NCI-H2029 (cell line): ENCODE measurements at regions not wholly inside any gene's neighbourhood (a gene's known extent, or its start where the extent isn't known, plus 50 kb on each side); places are given as distances from the start of the nearest gene placed in this dataset.
"Not testable (repeated sequence)": the region's sequence is repeated elsewhere in the genome, so short reads cannot be mapped to it uniquely, and the experiment has no call there.

ENCODE experiments used
- DNase-seq: peaks from one replicate; lab custom pipeline; 2025; lab: John Stamatoyannopoulos, UW

DNA sequence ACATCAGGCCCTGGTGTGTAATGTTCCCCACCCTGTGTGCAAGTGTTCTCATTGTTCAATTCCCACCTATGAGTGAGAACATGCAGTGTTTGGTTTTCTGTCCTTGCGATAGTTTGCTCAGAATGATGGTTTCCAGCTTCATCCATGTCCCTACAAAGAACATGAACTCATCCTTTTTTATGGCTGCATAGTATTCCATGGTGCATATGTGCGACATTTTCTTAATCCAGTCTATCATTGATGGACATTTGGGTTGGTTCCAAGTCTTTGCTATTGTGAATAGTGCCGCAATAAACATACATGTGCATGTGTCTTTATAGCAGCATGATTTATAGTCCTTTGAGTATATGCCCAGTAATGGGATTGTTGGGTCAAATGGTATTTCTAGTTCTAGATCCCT lies 60.5 kb upstream of the PSME4 start:
- DNase-seq = not testable (repeated sequence)

DNA sequence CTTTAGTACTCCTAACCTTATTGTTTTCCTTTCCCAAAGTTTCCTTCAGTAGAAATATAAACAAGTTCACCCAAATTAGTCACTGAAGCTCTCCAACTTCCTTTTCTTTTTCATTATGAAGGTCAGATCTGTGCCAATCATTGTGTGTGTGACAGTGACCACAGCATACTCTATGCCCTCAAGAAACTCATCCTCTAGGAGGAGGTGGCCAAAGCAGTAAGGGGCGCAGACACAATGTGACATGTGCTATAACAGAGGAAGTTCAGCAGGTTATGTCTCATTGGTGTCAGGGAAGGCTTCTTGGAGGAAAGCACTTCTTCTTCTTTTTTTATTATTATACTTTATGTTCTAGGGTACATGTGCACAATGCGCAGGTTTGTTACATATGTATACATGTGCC lies 60.0 kb upstream of the PSME4 start:
- DNase-seq = no peak

DNA sequence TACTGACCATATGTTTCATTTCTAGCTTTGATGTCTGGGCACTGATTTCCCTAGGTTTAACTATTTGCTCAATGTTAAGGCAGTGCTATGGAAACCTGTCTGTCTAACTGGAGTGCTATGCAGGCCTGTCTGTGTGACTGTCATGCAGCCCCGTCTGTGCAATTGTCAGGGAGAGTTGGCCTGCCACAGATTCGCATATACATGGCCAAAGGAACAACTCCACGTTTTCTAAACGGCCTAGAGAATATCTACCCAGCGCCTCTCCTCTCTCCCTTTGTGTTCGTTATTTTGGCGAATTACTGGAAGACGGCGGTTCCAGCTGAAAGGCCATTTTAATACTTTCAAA lies 59.6 kb upstream of the PSME4 start:
- DNase-seq = peak; percentile 34

DNA sequence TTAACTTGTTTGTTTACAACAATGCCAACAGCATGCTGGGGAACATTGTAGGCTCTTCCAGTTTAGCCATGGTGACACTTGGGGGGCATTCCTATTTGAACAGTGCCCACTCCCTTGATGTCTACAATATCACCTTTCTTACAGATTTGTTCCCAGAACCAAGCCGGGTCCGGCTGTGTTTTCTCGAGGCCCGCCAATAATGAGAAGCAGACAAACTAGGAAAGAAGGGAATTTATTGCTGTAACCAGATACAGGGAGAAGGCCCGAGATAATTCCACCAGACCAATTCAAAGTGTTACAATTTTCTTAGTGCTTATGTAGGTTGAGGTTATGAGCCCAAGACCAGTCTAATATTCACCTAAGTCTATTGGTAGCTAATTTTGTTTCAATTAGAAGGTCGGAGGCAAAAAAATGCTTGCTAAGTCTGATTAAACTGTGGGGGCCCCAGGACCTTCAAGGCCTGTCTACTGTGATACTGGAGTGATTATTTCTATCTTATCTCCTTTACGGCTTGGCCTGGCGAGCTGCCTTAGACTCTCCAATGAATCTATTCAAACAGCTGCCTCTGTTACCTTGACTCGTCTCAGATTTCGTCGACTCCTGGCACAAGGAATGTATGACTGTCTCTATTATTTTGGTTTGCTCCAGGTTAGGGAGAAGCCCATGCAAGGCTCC lies 59.1 kb upstream of the PSME4 start:
- peak; percentile 60 for DNase-seq

GRCh38 chr2:54025463-54026075 lies 54.8 kb upstream of the PSME4 start:
- not testable (repeated sequence) for DNase-seq

DNA sequence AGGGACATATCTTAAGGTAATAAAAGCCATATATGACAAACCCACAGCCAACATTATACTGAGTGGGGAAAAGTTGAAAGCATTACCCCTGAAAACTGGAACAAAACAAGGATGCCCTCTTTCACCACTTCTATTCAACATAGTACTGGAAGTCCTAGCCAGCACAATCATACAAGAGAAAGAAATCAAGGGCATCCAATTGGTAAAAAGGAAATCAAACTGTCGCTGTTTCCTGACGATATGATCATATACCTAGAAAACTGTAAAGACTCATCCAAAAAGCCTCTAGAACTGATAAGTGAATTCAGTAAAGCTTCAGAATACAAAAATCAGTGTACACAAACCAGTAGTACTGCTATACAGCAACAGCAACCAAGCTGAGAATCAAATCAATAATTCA lies 53.8 kb upstream of the PSME4 start:
- DNase-seq = no peak

DNA sequence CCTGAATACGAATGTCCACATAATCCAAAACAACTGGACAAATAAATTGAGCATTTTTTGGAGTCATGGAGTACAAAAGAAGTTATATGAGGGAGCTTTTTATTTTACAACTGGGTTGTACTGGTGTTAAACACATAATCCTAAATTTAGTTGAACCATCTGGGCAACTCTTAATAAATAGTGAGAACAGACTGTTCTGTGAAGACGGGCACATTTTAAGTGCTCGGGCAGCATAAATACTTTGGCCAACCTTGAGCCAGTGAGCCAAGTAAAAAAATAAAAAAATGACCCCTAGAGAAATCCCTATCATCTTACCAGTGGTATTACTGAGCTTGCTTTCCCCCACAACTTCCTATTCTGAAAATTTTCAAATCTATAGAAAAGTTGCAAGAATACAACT lies 50.9 kb upstream of the PSME4 start:
- DNase-seq = no peak

- DNase-seq = no peak
Observed at GRCh38 chr2:54020793-54021414, 50.1 kb upstream of the PSME4 start.
